ENCODE measurements at regions not wholly inside any gene's neighbourhood (a gene's known extent, or its start where the extent isn't known, plus 50 kb on each side); places are given as distances from the start of the nearest gene placed in this dataset.

GRCh38 chr4:79514621-79515329, 106.7 kb upstream of the GK2 start:
- Histone ChIP-seq H3K9me3 (no peaks in the 10 kb centered on the region), H3K36me3 (no peaks in the 10 kb centered on the region), H3K27ac (no peak overlapping the region), H3K27me3 (no peaks in the 10 kb centered on the region), H3K4me1 (no peaks in the 10 kb centered on the region), H3K4me3 (no peak overlapping the region)
- WGBS, 2 donors, result 52 to 58% methylated on average over 6 of the region's 6 CpGs
- ATAC-seq (ENCODE audit: low FRiP score in 2 of 2), result no peak
- no peak for DNase-seq
- TF ChIP-seq, protein P1, sequence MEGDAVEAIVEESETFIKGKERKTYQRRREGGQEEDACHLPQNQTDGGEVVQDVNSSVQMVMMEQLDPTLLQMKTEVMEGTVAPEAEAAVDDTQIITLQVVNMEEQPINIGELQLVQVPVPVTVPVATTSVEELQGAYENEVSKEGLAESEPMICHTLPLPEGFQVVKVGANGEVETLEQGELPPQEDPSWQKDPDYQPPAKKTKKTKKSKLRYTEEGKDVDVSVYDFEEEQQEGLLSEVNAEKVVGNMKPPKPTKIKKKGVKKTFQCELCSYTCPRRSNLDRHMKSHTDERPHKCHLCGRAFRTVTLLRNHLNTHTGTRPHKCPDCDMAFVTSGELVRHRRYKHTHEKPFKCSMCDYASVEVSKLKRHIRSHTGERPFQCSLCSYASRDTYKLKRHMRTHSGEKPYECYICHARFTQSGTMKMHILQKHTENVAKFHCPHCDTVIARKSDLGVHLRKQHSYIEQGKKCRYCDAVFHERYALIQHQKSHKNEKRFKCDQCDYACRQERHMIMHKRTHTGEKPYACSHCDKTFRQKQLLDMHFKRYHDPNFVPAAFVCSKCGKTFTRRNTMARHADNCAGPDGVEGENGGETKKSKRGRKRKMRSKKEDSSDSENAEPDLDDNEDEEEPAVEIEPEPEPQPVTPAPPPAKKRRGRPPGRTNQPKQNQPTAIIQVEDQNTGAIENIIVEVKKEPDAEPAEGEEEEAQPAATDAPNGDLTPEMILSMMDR (IDR thresholded peaks at IDR 0.05), result no peak
- TF ChIP-seq POLR2AphosphoS5 (IDR thresholded peaks at IDR 0.05) (no peak), EP300 (IDR thresholded peaks at IDR 0.05) (no peak), POLR2A (IDR thresholded peaks at IDR 0.05) (no peak)

DNA sequence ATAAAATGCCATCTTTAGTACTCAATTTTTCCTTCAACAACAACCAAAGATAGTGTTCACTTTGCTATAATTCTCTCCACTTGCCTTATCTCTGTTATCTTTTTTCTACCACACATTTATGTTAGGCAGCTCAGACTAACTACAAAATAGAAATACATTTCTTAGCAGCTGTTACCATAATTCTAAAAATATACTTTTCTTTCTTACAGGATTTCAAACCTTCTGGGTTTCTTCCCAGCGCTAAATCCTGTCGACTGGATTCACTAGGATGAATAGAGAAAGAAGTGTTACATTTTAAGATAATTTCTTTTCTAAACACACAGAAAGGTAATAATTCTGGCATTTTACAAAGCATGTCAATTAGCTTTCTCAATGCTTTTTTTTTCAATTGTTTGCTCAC, 105.5 kb upstream of the GK2 start:
- ATAC-seq (ENCODE audit: low FRiP score in 2 of 2) (no peak), DNase-seq (no peak)
- no peaks in the 10 kb centered on the region for H3K27me3 ChIP-seq
- 87 to 90% methylated on average over 2 of the region's 2 CpGs for WGBS, 2 donors
- H3K9me3 ChIP-seq, result no peaks in the 10 kb centered on the region
- no peak overlapping the region for H3K27ac ChIP-seq
- TF ChIP-seq POLR2A (IDR thresholded peaks at IDR 0.05), result no peak
- TF ChIP-seq, protein P1 (IDR thresholded peaks at IDR 0.05), result no peak
- no peak for TF ChIP-seq EP300 (IDR thresholded peaks at IDR 0.05)
- TF ChIP-seq POLR2AphosphoS5 (IDR thresholded peaks at IDR 0.05), result no peak
- no peaks in the 10 kb centered on the region for H3K4me1 ChIP-seq
- H3K4me3 ChIP-seq, result no peak overlapping the region
- no peaks in the 10 kb centered on the region for H3K36me3 ChIP-seq

DNA sequence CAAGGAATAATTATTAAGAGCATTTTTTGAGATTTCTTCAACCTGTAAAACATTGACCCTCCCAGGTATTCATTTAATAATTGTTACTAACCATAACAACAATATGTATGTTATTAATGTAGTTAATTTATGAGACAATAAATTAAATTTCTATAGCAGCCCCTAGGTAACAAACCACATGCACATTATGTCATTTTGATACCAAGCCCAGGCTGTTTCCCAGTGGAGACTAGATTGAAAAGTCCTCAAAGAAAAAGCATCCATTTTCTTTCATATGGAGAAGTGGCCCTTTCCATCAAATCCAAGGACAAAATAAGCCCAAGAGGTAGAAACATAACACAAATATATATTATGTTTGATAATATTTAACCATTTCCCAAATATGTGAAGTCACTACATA, 104.3 kb upstream of the GK2 start:
- no peaks in the 10 kb centered on the region for H3K36me3 ChIP-seq
- no peaks in the 10 kb centered on the region for H3K9me3 ChIP-seq
- no peak for DNase-seq
- TF ChIP-seq POLR2A (IDR thresholded peaks at IDR 0.05), result no peak
- no peak for TF ChIP-seq EP300 (IDR thresholded peaks at IDR 0.05)
- TF ChIP-seq, protein P1 (IDR thresholded peaks at IDR 0.05), result no peak
- no peak for TF ChIP-seq POLR2AphosphoS5 (IDR thresholded peaks at IDR 0.05)
- H3K4me1 ChIP-seq, result no peaks in the 10 kb centered on the region
- H3K4me3 ChIP-seq, result no peak overlapping the region
- no peaks in the 10 kb centered on the region for H3K27me3 ChIP-seq
- no peak overlapping the region for H3K27ac ChIP-seq
- no peak for ATAC-seq (ENCODE audit: low FRiP score in 2 of 2)

GRCh38 chr4:79502081-79502480, 94.1 kb upstream of the GK2 start:
- TF ChIP-seq EP300 (IDR thresholded peaks at IDR 0.05), result no peak
- TF ChIP-seq POLR2AphosphoS5 (IDR thresholded peaks at IDR 0.05), result no peak
- TF ChIP-seq, protein P1 (IDR thresholded peaks at IDR 0.05), result no peak
- TF ChIP-seq POLR2A (IDR thresholded peaks at IDR 0.05), result no peak
- Histone ChIP-seq H3K27me3 (no peaks in the 10 kb centered on the region), H3K27ac (no peak overlapping the region), H3K4me3 (no peak overlapping the region), H3K9me3 (peaks cover 0 to 6% (median 2%) of the 10 kb centered on the region in 4 donors), H3K4me1 (no peaks in the 10 kb centered on the region), H3K36me3 (no peaks in the 10 kb centered on the region)
- ATAC-seq (ENCODE audit: low FRiP score in 2 of 2) (no peak), DNase-seq (no peak)

DNA sequence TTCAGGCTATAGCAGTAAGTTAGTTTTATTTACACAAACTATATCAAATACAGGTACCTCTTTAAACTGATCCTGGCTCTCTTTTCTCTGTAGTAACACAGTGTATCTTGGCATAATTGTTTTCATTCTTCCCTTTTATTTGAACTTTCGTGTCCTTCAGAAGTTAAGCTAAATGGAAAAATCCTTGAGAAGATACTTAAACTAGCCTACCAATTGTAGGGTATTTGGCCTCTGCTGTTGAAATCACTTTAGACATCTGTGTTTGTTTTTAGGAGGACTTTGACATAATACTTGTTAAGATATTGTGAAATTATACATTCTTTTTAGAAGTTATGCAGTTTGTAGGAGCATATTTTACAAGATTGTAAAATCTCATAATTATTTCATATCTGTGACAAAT, 90.3 kb upstream of the GK2 start:
- ATAC-seq (ENCODE audit: low FRiP score in 2 of 2), result peak in 1 of 2 donors; percentile 67
- Histone ChIP-seq H3K27me3 (no peaks in the 10 kb centered on the region), H3K9me3 (peaks cover 0 to 6% (median 2%) of the 10 kb centered on the region in 4 donors), H3K4me3 (no peak overlapping the region), H3K4me1 (no peaks in the 10 kb centered on the region), H3K27ac (no peak overlapping the region), H3K36me3 (no peaks in the 10 kb centered on the region)
- no peak for DNase-seq
- TF ChIP-seq EP300 (IDR thresholded peaks at IDR 0.05), result no peak
- TF ChIP-seq, protein P1 (IDR thresholded peaks at IDR 0.05), result no peak
- TF ChIP-seq POLR2A (IDR thresholded peaks at IDR 0.05), result no peak
- TF ChIP-seq POLR2AphosphoS5 (IDR thresholded peaks at IDR 0.05), result no peak
- 50 to 77% methylated on average over 1 of the region's 1 CpG for WGBS, 2 donors

Data from upper lobe of left lung (tissue), 6 donors.